GM18507 (cell line): ENCODE measurements at regions not wholly inside any gene's neighbourhood (a gene's known extent, or its start where the extent isn't known, plus 50 kb on each side); places are given as distances from the start of the nearest gene placed in this dataset.

Experiments used
- DNase-seq: peaks from one replicate; pipeline ENCODE4 v3.0.0; 2011; ENCODE audit warnings: low read depth; ENCODE audit not compliant: insufficient read length; ENCODE audit errors: extremely low spot score
- FAIRE-seq: peaks from 2 replicates; lab custom pipeline; 2011; peaks lifted over from hg19 to GRCh38; lab: Jason Lieb, UNC

- DNase-seq = no peak
- FAIRE-seq = no peak
Observed at GRCh38 chr2:133791191-133791590, 222.9 kb upstream of the NCKAP5 start.

GRCh38 chr2:133792223-133792622 is 224.0 kb upstream of the NCKAP5 start:
- no peak for DNase-seq

DNA sequence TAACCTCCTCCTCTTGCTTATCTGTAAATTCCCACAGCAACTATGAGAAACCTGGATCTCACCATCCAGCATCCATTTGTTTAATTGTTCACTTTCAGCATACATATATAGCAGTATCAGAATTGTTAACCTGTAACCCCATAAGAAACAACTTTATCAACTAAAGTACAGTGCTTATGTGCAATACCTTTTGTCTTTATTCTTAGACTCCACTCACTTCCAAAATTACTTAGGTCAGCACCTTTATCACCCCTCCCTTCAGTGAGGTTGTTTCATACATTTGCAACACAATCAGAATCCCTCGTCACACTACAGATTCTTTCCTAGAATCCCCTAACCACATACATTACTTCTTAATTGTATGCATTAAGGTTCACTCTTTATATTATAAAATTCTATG is 225.9 kb upstream of the NCKAP5 start:
- FAIRE-seq (no peak), DNase-seq (no peak)

More at GRCh38 chr2:133792223-133792622, 224.0 kb upstream of the NCKAP5 start:
- FAIRE-seq = no peak

GRCh38 chr2:133801946-133802345 is 233.7 kb upstream of the NCKAP5 start:
- DNase-seq (no peak), FAIRE-seq (no peak)

GRCh38 chr2:133802409-133803039 is 234.3 kb upstream of the NCKAP5 start:
- no peak for DNase-seq
- no peak for FAIRE-seq

GRCh38 chr2:133806564-133806963 is 238.3 kb upstream of the NCKAP5 start:
- no peak for FAIRE-seq
- no peak for DNase-seq

GRCh38 chr2:133809485-133809884 is 241.2 kb upstream of the NCKAP5 start:
- no peak for DNase-seq
- no peak for FAIRE-seq

- DNase-seq (no peak), FAIRE-seq (no peak)
Observed at GRCh38 chr2:133810559-133810958, 242.3 kb upstream of the NCKAP5 start.

DNA sequence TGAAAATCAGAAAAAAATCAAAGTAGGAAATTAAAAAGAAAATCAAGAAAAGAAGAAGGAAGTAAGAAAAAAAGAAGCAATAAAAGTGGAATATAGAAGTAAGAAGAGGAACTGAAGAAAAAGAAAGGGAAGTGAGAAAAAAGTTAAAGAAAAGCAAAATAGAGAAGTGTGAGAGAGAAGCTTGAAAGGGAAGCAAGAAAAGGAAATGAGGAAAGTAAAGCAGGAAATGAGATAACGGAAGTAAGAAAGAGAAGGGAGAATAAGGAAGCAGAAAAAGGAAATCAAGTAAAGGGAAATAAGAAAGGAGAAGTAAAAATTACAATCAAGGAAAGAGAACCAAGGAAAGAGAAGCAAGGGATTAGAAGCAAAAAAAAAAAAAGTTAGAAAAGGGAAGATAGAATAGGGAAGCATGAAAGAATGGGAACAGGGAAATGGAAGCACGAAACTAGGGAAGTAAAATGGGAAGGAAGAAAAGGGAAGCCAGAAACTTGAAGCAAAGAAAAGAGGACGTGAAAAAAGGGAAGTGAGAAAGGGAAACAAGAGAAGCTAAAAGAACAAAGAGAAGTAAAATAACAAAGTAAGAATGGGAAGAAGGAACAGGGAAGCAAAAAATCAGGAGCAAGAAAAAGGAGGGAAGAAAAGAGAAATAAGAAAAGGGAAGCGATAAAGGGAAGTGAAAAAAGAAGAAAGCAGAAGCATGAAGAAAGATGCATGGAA is 243.3 kb upstream of the NCKAP5 start:
- FAIRE-seq (no peak), DNase-seq (no peak)

GRCh38 chr2:133812826-133813617 is 244.8 kb upstream of the NCKAP5 start:
- DNase-seq (no peak), FAIRE-seq (no peak)

- FAIRE-seq (no peak), DNase-seq (no peak)
Observed at GRCh38 chr2:133814890-133815289, 246.6 kb upstream of the NCKAP5 start.

DNA sequence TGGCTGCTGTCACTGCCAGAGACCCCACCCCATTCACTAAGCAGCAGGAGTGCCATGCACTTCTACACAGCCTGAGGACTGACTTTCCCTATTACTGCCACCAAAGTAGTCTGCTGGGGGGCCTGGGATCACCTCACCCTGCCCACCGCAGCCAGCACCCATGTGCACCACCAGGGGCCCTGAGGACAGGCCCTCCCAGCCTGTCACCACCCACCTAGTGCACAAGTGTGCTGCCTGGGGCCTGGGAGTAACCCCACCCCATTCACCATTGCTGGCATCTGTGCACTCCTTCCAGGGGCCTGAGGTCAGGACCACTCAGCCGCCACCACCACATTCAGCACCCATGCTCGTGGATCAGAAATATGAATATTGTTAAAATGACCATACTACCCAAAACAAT is 247.8 kb upstream of the NCKAP5 start:
- DNase-seq = no peak
- no peak for FAIRE-seq

GRCh38 chr2:133817680-133818566 is 249.7 kb upstream of the NCKAP5 start:
- FAIRE-seq (no peak), DNase-seq (no peak)

DNA sequence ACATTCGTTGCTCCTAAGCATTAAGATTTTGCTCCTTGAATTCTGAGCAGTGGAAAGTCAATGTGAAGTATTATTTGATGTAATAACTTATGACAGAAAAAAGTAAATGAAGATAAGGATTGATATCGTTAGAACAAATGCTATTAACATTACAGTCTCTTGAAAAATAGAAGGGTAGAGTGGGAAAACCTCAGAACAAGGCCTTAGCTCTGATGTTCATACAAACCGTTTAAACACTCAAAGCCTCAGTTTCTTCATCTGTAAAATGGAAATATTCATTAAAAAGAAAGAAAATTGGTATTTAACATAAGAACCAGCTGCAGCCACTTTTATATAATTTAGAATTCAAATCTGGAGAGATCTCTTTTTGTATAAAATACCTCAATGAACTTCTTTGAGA is 250.4 kb upstream of the NCKAP5 start:
- FAIRE-seq (no peak), DNase-seq (no peak)

DNA sequence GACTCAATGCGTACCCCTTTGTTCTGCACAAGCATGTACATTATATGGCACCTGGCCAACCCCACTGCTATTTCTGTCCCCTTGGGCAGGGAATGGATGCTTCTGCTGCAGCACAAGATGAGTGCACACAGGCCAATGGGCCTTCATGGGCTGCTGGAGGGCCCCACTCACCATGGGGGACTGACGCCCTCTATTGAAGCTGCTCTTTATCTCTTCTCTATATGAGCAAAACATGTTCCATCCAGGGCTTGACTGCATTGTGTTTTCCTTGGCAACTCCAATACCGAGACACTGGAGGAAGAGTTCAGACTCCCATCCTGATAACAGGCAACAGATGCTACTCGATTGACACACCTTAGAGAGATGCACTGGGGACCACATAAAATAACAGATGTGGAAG is 251.6 kb upstream of the NCKAP5 start:
- no peak for DNase-seq

GRCh38 chr2:133821107-133821760 is 253.0 kb upstream of the NCKAP5 start:
- no peak for DNase-seq
- FAIRE-seq = no peak

More for the DNA sequence above, 251.6 kb upstream of the NCKAP5 start:
- FAIRE-seq = no peak

DNA sequence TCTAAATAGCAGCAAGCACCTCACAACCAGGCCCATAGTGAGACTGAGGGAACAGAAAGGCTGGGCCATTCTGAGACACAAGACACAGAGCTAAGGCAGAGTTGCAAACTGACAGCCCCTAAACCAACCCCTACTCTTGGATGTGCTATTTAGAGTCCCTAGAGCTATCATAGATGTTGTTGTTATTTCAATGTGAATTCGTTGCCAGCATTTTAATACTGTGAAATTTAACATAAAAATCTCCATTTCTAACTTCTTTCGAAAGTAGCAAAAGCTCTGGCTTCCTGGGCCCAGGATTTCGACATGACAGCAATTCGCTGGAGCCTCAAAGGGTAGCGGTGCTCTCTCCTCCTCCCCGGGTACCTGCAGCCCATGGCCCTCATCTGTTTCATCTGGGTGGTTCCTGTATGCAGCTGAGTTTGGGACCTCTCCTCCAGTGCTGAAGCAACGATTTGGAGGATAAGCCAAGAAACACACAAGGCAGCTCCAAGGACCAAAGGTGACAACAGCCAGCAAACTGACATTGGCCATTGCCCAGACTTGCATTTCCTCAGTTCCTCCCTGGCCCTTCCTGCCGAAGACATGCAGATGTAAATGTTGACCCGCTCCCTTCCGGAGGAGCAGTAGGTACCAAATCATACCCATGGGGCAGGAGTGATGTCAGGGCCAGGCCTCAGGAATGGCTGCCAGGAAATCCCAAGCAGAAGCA is 254.4 kb upstream of the NCKAP5 start:
- FAIRE-seq = no peak
- DNase-seq = no peak

GRCh38 chr2:133823226-133823550 is 254.9 kb upstream of the NCKAP5 start:
- FAIRE-seq = no peak
- DNase-seq = no peak

DNA sequence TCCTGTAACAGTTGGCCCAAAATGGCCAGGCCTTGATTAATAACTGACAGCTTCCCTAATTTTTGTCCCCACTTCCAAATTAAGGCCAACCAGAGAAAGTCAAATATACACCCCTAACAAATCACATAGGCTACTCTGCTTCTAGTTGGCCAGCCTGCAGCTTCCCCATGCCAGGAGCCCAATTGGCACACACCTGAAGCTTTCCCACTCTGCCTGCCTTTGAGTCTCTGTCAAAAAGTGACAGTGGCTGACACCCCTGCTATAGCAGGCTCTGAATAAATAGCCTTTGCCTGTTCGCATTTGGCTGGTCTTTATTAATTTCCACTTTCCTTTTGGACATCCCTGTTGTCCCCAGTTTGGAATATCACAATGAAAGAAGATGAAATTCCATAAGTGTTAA is 256.6 kb upstream of the NCKAP5 start:
- FAIRE-seq (no peak), DNase-seq (no peak)
